ENCODE measurements at regions not wholly inside any gene's neighbourhood (a gene's known extent, or its start where the extent isn't known, plus 50 kb on each side); places are given as distances from the start of the nearest gene placed in this dataset.

DNA sequence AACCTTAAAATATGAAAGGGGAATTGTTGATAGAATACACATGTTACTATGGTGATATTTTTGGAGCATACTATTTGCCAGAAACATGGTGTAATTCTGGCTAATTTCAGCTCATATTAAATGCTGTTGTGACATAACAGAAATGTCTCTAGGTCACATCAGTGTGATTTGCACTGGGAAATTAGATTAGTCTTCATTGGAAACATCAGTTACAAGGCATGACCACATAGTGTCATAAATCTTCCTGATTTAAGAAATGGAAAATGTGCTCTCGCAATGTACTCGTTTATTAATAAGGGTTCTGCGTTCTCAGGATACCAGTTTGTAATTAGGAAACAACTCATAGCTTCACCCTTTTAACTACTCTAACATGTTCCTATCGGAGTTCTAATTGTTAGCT, 72.9 kb upstream of the GYPA start (continued):
- TF ChIP-seq, protein P1, sequence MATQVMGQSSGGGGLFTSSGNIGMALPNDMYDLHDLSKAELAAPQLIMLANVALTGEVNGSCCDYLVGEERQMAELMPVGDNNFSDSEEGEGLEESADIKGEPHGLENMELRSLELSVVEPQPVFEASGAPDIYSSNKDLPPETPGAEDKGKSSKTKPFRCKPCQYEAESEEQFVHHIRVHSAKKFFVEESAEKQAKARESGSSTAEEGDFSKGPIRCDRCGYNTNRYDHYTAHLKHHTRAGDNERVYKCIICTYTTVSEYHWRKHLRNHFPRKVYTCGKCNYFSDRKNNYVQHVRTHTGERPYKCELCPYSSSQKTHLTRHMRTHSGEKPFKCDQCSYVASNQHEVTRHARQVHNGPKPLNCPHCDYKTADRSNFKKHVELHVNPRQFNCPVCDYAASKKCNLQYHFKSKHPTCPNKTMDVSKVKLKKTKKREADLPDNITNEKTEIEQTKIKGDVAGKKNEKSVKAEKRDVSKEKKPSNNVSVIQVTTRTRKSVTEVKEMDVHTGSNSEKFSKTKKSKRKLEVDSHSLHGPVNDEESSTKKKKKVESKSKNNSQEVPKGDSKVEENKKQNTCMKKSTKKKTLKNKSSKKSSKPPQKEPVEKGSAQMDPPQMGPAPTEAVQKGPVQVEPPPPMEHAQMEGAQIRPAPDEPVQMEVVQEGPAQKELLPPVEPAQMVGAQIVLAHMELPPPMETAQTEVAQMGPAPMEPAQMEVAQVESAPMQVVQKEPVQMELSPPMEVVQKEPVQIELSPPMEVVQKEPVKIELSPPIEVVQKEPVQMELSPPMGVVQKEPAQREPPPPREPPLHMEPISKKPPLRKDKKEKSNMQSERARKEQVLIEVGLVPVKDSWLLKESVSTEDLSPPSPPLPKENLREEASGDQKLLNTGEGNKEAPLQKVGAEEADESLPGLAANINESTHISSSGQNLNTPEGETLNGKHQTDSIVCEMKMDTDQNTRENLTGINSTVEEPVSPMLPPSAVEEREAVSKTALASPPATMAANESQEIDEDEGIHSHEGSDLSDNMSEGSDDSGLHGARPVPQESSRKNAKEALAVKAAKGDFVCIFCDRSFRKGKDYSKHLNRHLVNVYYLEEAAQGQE (IDR thresholded peaks at IDR 0.05; ENCODE audit: unreplicated experiment), result no peak
- no peak for TF ChIP-seq EZH2phosphoT487 (IDR thresholded peaks at IDR 0.05; ENCODE audit: unreplicated experiment)
- no peak for TF ChIP-seq ZNF114 (CRISPR knock-in tag; IDR thresholded peaks at IDR 0.05)

DNA sequence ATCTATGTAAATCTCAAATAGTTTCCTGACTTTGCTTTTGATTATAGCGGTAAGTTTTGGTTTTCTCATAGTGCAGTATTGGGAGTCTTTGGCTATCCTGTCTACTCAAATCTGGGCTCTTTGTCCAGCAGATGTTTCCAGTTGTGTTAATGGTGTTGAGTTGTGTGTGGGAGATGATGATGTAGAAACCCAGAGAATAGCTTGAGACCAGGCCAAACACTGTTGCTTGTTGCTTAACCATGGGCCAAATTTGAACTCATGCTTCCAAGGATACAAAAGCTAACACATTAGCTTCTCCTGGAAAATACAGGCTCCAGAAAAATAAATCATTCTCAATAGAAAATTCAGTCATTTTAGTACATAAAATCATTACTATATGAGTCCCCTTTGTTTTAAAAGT, 82.6 kb upstream of the GYPA start:
- no peak for ATAC-seq
- H3K4me1 Mint-ChIP-seq, result no peaks in the 10 kb centered on the region
- TF ChIP-seq ZNF114 (CRISPR knock-in tag; IDR thresholded peaks at IDR 0.05), result no peak
- no peak for TF ChIP-seq NANOG (IDR thresholded peaks at IDR 0.05; ENCODE audit: borderline replicate concordance)
- TF ChIP-seq, protein P1 (IDR thresholded peaks at IDR 0.05; ENCODE audit: unreplicated experiment), result no peak
- TF ChIP-seq CREB1 (CRISPR knock-in tag; IDR thresholded peaks at IDR 0.05; ENCODE audit: low read depth), result no peak
- TF ChIP-seq, protein P2, sequence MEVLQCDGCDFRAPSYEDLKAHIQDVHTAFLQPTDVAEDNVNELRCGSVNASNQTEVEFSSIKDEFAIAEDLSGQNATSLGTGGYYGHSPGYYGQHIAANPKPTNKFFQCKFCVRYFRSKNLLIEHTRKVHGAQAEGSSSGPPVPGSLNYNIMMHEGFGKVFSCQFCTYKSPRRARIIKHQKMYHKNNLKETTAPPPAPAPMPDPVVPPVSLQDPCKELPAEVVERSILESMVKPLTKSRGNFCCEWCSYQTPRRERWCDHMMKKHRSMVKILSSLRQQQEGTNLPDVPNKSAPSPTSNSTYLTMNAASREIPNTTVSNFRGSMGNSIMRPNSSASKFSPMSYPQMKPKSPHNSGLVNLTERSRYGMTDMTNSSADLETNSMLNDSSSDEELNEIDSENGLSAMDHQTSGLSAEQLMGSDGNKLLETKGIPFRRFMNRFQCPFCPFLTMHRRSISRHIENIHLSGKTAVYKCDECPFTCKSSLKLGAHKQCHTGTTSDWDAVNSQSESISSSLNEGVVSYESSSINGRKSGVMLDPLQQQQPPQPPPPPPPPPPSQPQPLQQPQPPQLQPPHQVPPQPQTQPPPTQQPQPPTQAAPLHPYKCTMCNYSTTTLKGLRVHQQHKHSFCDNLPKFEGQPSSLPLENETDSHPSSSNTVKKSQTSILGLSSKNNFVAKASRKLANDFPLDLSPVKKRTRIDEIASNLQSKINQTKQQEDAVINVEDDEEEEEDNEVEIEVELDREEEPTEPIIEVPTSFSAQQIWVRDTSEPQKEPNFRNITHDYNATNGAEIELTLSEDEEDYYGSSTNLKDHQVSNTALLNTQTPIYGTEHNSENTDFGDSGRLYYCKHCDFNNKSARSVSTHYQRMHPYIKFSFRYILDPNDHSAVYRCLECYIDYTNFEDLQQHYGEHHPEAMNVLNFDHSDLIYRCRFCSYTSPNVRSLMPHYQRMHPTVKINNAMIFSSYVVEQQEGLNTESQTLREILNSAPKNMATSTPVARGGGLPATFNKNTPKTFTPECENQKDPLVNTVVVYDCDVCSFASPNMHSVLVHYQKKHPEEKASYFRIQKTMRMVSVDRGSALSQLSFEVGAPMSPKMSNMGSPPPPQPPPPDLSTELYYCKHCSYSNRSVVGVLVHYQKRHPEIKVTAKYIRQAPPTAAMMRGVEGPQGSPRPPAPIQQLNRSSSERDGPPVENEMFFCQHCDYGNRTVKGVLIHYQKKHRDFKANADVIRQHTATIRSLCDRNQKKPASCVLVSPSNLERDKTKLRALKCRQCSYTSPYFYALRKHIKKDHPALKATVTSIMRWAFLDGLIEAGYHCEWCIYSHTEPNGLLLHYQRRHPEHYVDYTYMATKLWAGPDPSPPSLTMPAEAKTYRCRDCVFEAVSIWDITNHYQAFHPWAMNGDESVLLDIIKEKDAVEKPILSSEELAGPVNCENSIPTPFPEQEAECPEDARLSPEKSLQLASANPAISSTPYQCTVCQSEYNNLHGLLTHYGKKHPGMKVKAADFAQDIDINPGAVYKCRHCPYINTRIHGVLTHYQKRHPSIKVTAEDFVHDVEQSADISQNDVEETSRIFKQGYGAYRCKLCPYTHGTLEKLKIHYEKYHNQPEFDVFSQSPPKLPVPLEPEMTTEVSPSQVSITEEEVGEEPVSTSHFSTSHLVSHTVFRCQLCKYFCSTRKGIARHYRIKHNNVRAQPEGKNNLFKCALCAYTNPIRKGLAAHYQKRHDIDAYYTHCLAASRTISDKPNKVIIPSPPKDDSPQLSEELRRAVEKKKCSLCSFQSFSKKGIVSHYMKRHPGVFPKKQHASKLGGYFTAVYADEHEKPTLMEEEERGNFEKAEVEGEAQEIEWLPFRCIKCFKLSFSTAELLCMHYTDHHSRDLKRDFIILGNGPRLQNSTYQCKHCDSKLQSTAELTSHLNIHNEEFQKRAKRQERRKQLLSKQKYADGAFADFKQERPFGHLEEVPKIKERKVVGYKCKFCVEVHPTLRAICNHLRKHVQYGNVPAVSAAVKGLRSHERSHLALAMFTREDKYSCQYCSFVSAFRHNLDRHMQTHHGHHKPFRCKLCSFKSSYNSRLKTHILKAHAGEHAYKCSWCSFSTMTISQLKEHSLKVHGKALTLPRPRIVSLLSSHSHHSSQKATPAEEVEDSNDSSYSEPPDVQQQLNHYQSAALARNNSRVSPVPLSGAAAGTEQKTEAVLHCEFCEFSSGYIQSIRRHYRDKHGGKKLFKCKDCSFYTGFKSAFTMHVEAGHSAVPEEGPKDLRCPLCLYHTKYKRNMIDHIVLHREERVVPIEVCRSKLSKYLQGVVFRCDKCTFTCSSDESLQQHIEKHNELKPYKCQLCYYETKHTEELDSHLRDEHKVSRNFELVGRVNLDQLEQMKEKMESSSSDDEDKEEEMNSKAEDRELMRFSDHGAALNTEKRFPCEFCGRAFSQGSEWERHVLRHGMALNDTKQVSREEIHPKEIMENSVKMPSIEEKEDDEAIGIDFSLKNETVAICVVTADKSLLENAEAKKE (CRISPR knock-in tag; IDR thresholded peaks at IDR 0.05), result no peak
- TF ChIP-seq, protein P3, sequence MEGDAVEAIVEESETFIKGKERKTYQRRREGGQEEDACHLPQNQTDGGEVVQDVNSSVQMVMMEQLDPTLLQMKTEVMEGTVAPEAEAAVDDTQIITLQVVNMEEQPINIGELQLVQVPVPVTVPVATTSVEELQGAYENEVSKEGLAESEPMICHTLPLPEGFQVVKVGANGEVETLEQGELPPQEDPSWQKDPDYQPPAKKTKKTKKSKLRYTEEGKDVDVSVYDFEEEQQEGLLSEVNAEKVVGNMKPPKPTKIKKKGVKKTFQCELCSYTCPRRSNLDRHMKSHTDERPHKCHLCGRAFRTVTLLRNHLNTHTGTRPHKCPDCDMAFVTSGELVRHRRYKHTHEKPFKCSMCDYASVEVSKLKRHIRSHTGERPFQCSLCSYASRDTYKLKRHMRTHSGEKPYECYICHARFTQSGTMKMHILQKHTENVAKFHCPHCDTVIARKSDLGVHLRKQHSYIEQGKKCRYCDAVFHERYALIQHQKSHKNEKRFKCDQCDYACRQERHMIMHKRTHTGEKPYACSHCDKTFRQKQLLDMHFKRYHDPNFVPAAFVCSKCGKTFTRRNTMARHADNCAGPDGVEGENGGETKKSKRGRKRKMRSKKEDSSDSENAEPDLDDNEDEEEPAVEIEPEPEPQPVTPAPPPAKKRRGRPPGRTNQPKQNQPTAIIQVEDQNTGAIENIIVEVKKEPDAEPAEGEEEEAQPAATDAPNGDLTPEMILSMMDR (conservative IDR thresholded peaks at IDR 0.05; ENCODE audit: low read depth in 2 of 2), result no peak
- no peak for TF ChIP-seq STAT1 (IDR thresholded peaks at IDR 0.05; ENCODE audit: unreplicated experiment)
- no peak for TF ChIP-seq JUNB (IDR thresholded peaks at IDR 0.05; ENCODE audit: unreplicated experiment)
- TF ChIP-seq POLR2AphosphoS5 (IDR thresholded peaks at IDR 0.05; ENCODE audit: low read depth), result no peak
- TF ChIP-seq EZH2 (IDR thresholded peaks at IDR 0.05; ENCODE audit: low read depth, unreplicated experiment), result no peak

More for the DNA sequence above, 82.6 kb upstream of the GYPA start:
- Histone ChIP-seq H3K9me2 (ENCODE audit: insufficient read depth) (no peaks in the 10 kb centered on the region), H3F3A (replicated peaks; ENCODE audit: low read depth) (no peaks in the 10 kb centered on the region), H3K36me3 (ENCODE audit: insufficient read depth) (no peaks in the 10 kb centered on the region), H3K79me2 (replicated peaks; ENCODE audit: insufficient read depth) (no peaks in the 10 kb centered on the region), H2AFZ (no peak overlapping the region), H4K20me1 (replicated peaks; ENCODE audit: insufficient read depth) (no peaks in the 10 kb centered on the region), H3K4me3 (no peak overlapping the region), H3K4me1 (ENCODE audit: insufficient read depth) (no peaks in the 10 kb centered on the region), H3K27me3 (ENCODE audit: insufficient read depth) (no peaks in the 10 kb centered on the region), H3K4me2 (no peak overlapping the region), H3K27ac (ENCODE audit: low read depth) (no peak overlapping the region)
- Mint-ChIP-seq H3K27me3 (ENCODE audit: insufficient read depth, low read depth, poor library complexity) (no peaks in the 10 kb centered on the region), H3K36me3 (ENCODE audit: low read depth) (no peaks in the 10 kb centered on the region), H3K4me3 (no peak overlapping the region), H3K9me3 (no peaks in the 10 kb centered on the region), H3K27ac (no peak overlapping the region)
- DNase-seq (ENCODE audit: low spot score), result no peak
